ENCODE measurements at regions not wholly inside any gene's neighbourhood (a gene's known extent, or its start where the extent isn't known, plus 50 kb on each side); places are given as distances from the start of the nearest gene placed in this dataset.

- Histone ChIP-seq H2AK5ac (ENCODE audit: low read depth, low read length) (no peak overlapping the region), H4K8ac (ENCODE audit: low read depth in 2 of 2, low read length in 2 of 2) (no peak overlapping the region), H3K79me1 (ENCODE audit: low read depth in 1 of 2, low read length in 2 of 2) (no peaks in the 10 kb centered on the region), H2AFZ (replicated peaks; ENCODE audit: low read length, poor library complexity) (no peak overlapping the region), H3K27me3 (ENCODE audit: control insufficient read depth, insufficient read depth, low read length) (no peaks in the 10 kb centered on the region), H3K27ac (ENCODE audit: insufficient read depth, low read length) (no peak overlapping the region), H2BK120ac (ENCODE audit: low read depth, low read length) (no peak overlapping the region), H2AK9ac (replicated peaks; ENCODE audit: low read depth, low read length, poor library complexity) (no peak overlapping the region), H2BK20ac (ENCODE audit: low read depth, low read length) (no peak overlapping the region), H3K4me2 (ENCODE audit: low read depth, low read length) (no peak overlapping the region), H3K36me3 (ENCODE audit: control insufficient read depth, insufficient read depth, low read length) (no peaks in the 10 kb centered on the region), H2BK15ac (ENCODE audit: low read depth, low read length) (no peak overlapping the region), H4K91ac (ENCODE audit: insufficient read depth, low read depth, low read length) (no peak overlapping the region), H4K5ac (ENCODE audit: low read depth, low read length) (no peak overlapping the region), H3K56ac (ENCODE audit: extremely low read depth, insufficient read depth, low read length) (no peak overlapping the region), H3K4ac (ENCODE audit: low read depth, low read length) (no peak overlapping the region), H4K20me1 (ENCODE audit: insufficient read depth, low read length) (no peaks in the 10 kb centered on the region), H3K9me3 (ENCODE audit: control insufficient read depth, insufficient read depth, low read length) (peaks cover 4% of the 10 kb centered on the region; the same call in 1 of the 2 replicates), H3K14ac (replicated peaks; ENCODE audit: low read depth, low read length) (no peak overlapping the region), H3K4me1 (ENCODE audit: control insufficient read depth, insufficient read depth, low read length) (no peaks in the 10 kb centered on the region), H3K9ac (ENCODE audit: low read depth, low read length) (no peak overlapping the region), H2BK5ac (ENCODE audit: low read depth, low read length, poor library complexity, severe bottlenecking) (no peak overlapping the region), H3K23ac (ENCODE audit: low read depth, low read length) (no peak overlapping the region), H3K9me1 (ENCODE audit: insufficient read depth, low read length) (no peaks in the 10 kb centered on the region), H3K4me3 (ENCODE audit: insufficient read depth, low read depth, low read length) (no peak overlapping the region), H3K18ac (ENCODE audit: low read depth, low read length) (no peak overlapping the region)
- CTCF ChIA-PET = no interaction called here
- no TSS peak for BruUV-seq (replicated peaks)
- intact Hi-C loops (cut with micrococcal nuclease) (no loop called here), in situ Hi-C loops (cut with MboI; ENCODE audit: low sequenced_read_pairs) (no loop called here), dilution Hi-C loops (cut with HindIII; ENCODE audit: low sequenced_read_pairs, unreplicated experiment) (no loop called here)
- TF ChIP-seq BHLHE40 (IDR thresholded peaks at IDR 0.05; ENCODE audit: low read depth, low read length) (no peak), SMC3 (IDR thresholded peaks at IDR 0.05; ENCODE audit: low read depth, low read length) (no peak), CHD1 (IDR thresholded peaks at IDR 0.05; ENCODE audit: low read depth, low read length) (no peak), RFX5 (IDR thresholded peaks at IDR 0.05; ENCODE audit: low read depth, low read length) (no peak)
- TF ChIP-seq, protein P1, sequence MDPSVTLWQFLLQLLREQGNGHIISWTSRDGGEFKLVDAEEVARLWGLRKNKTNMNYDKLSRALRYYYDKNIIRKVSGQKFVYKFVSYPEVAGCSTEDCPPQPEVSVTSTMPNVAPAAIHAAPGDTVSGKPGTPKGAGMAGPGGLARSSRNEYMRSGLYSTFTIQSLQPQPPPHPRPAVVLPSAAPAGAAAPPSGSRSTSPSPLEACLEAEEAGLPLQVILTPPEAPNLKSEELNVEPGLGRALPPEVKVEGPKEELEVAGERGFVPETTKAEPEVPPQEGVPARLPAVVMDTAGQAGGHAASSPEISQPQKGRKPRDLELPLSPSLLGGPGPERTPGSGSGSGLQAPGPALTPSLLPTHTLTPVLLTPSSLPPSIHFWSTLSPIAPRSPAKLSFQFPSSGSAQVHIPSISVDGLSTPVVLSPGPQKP (IDR thresholded peaks at IDR 0.05; ENCODE audit: borderline replicate concordance, low read depth, low read length) = no peak
- no peak for DNase-seq
- no peak for ATAC-seq (ENCODE audit: low read depth)
- WGBS, 2 experiments (ENCODE audit: extremely low coverage in 2 of 2, insufficient read length in 1 of 2) = no CpG with 5 or more reads among the region's 4 CpGs
- POLR2A ChIA-PET (ENCODE audit: unreplicated experiment) = no interaction called here
Measured at GRCh38 chr6:120553353-120553752, 780.9 kb downstream of the TBC1D32 start.

Measured in IMR-90 (cell line).